ENCODE measurements at regions not wholly inside any gene's neighbourhood (a gene's known extent, or its start where the extent isn't known, plus 50 kb on each side); places are given as distances from the start of the nearest gene placed in this dataset.
A peak's percentile ranks its signal among the peaks of the same experiment; 100 is the strongest.
"Not testable (repeated sequence)": the region's sequence is repeated elsewhere in the genome, so short reads cannot be mapped to it uniquely, and the experiment has no call there.

GRCh38 chr6:26175033-26175427 lies 87.8 kb downstream of the HFE start:
- DNase-seq = no peak

GRCh38 chr6:26175428-26176181 lies 88.4 kb downstream of the HFE start:
- peak; percentile 77 for DNase-seq

GRCh38 chr6:26179675-26180074 lies 92.4 kb downstream of the HFE start:
- DNase-seq = no peak

GRCh38 chr6:26180346-26180745 lies 93.1 kb downstream of the HFE start:
- no peak for DNase-seq

- no peak for DNase-seq
Observed at GRCh38 chr6:26183237-26183580, 96.0 kb downstream of the HFE start.

GRCh38 chr6:26183581-26184366 lies 96.5 kb downstream of the HFE start:
- DNase-seq = peak; percentile 91

- no peak for DNase-seq
Observed at GRCh38 chr6:26184367-26184891, 97.2 kb downstream of the HFE start.

- no peak for DNase-seq
Observed at GRCh38 chr6:26185004-26185403, 97.8 kb downstream of the HFE start.

GRCh38 chr6:26185802-26186201 lies 98.6 kb downstream of the HFE start:
- no peak for DNase-seq

- no peak for DNase-seq
Observed at GRCh38 chr6:26186652-26187051, 99.4 kb downstream of the HFE start.

- DNase-seq = no peak
Observed at GRCh38 chr6:26187292-26187691, 100.1 kb downstream of the HFE start.

- peak; percentile 80 for DNase-seq
Observed at GRCh38 chr6:26187981-26188635, 100.9 kb downstream of the HFE start.

- not testable (repeated sequence) for DNase-seq
Observed at GRCh38 chr6:26191512-26191911, 104.3 kb downstream of the HFE start.

- DNase-seq = no peak
Observed at GRCh38 chr6:26193467-26194328, 106.5 kb downstream of the HFE start.

- no peak for DNase-seq
Observed at GRCh38 chr6:26194329-26194701, 107.1 kb downstream of the HFE start.

GRCh38 chr6:26194816-26195375 lies 107.7 kb downstream of the HFE start:
- no peak for DNase-seq

- DNase-seq = peak; percentile 93
Observed at GRCh38 chr6:26195376-26195923, 108.2 kb downstream of the HFE start.

GRCh38 chr6:26195924-26196845 lies 109.0 kb downstream of the HFE start:
- peak; percentile 71 for DNase-seq

GRCh38 chr6:26196846-26197635 lies 109.8 kb downstream of the HFE start:
- DNase-seq = peak; percentile 95

GRCh38 chr6:26197636-26197932 lies 110.4 kb downstream of the HFE start:
- DNase-seq = no peak

Data from NCI-H69 (cell line).